Fibroblast of villous mesenchyme (primary cell): ENCODE measurements at regions not wholly inside any gene's neighbourhood (a gene's known extent, or its start where the extent isn't known, plus 50 kb on each side); places are given as distances from the start of the nearest gene placed in this dataset.

Experiments
- DNase-seq: peaks from one replicate; pipeline ENCODE4 v3.0.0-alpha.2; 2010; ENCODE audit warnings: low read depth
- H3K4me3 ChIP-seq: 2 replicates; pipeline ENCODE4 v1.5.1; 2011; ENCODE audit warnings: low read depth, mild to moderate bottlenecking, low read length
- TF ChIP-seq, protein P1 (sequence below): IDR thresholded peaks from 2 replicates; pipeline ENCODE4 v1.5.1; 2012; ENCODE audit warnings: low read depth, mild to moderate bottlenecking, low read length; ENCODE audit not compliant: insufficient read depth

DNA sequence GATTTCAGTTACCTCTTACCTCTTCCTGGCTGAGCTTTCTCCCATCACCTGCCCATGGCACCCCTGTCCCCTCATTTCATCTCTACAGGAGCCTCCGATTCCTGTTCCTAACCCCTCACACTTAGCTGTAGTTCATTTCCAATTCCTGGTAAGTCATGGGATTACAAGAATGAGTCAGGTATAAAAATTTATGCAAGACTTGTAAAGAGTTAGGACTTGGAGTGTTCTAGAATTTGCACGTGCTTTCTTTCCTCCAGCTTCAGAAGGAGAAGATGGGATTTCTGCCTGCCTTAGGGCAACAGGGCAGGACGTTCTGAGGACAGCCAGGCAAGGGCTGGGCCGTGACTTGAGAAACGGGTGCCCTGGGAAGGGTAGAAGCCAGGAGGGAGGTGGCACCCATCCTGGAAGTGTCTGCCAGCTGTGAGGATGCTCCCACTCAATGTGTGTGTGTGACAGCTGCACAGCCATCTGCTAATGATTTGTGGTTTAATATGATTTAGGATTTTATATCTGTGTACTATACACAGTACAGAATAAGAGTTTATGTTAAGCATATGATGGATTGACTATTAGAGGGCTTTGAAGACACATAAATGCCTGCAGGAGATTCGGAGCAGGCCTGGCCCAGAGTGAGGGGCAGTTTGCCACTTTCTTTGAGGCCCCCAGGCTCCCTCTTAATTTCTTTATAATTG lies 81.5 kb upstream of the VIPR2 start:
- no peak overlapping the region for H3K4me3 ChIP-seq
- TF ChIP-seq, protein P1, sequence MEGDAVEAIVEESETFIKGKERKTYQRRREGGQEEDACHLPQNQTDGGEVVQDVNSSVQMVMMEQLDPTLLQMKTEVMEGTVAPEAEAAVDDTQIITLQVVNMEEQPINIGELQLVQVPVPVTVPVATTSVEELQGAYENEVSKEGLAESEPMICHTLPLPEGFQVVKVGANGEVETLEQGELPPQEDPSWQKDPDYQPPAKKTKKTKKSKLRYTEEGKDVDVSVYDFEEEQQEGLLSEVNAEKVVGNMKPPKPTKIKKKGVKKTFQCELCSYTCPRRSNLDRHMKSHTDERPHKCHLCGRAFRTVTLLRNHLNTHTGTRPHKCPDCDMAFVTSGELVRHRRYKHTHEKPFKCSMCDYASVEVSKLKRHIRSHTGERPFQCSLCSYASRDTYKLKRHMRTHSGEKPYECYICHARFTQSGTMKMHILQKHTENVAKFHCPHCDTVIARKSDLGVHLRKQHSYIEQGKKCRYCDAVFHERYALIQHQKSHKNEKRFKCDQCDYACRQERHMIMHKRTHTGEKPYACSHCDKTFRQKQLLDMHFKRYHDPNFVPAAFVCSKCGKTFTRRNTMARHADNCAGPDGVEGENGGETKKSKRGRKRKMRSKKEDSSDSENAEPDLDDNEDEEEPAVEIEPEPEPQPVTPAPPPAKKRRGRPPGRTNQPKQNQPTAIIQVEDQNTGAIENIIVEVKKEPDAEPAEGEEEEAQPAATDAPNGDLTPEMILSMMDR: no peak
- DNase-seq: no peak

DNA sequence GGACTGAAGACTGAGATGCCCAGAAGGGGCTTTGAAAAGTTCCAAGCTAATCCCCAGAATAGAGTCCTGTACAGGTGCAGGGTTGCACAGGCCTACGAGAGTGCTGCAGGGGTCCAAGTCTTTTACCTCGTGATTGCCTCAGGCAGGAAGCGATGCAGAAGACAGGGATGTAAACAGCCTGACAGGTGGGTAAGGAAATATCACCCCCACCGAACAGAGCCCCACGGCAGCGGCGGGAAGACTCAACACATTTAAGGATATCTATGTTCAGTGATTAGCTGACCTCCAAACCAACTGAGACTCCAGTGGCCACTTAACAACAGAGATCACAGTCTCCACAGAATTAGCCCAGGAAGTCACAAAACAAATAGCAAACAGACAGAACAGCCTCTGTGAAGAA lies 73.9 kb upstream of the VIPR2 start:
- TF ChIP-seq, protein P1: no peak
- no peak overlapping the region for H3K4me3 ChIP-seq
- no peak for DNase-seq

DNA sequence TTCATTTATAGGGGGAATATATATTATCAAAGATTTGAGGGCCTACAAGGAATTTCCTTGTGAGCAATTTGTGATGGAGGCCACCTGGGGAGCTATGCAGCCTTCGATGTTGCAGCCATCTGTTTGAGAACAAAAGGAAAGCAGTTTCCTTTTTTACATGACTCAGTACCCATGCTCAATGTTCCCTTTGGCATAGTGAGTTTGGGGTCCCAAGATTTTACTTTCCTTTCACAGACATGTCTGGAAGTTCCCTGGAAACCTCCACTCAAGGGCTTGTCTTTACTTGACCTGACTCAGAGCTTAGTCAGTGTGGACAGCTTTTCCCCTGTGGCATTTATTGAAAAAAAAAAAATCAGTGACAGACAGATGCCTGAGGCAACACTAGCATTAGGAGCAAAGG lies 73.5 kb upstream of the VIPR2 start:
- no peak overlapping the region for H3K4me3 ChIP-seq
- no peak for DNase-seq
- TF ChIP-seq, protein P1: no peak

DNA sequence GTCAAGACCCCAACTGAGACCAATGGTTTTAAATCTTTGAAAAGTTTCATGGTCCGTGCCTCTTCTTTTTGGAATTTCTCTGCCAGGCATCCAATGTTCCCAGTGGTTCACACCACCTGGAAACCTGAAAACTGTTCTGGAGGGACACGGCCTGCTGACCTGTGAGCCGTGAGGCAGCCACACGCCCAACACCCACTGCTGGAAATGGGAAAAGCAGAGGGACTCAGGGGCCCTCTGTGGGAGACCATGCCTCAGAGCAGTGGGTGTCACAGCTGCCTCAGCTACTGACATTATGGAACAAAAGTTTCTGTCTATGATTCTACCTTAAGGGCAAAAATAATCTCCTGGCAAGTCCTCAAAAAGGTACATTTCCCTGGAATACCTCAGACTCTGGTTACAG lies 70.4 kb upstream of the VIPR2 start:
- H3K4me3 ChIP-seq: no peak overlapping the region
- TF ChIP-seq, protein P1: no peak
- no peak for DNase-seq

DNA sequence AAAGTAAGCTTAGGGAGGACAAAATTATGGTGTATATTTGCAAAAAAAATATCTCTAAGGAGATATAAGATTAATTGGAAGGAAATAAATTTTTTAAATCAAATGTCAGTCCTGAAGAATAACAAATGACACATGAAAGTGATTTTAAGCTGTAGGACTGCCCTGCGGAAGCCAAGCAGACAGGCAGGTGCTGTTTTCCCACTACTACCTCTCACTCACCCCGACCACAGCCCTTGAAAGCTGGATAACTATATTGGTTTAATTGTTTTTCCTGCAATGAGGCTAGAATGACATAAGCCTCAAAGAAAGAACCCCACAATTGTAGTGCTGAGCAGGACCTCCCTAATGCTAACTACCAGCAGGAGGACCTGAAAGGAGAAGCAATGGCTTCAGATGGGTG lies 68.6 kb upstream of the VIPR2 start:
- TF ChIP-seq, protein P1: no peak
- no peak overlapping the region for H3K4me3 ChIP-seq
- no peak for DNase-seq

DNA sequence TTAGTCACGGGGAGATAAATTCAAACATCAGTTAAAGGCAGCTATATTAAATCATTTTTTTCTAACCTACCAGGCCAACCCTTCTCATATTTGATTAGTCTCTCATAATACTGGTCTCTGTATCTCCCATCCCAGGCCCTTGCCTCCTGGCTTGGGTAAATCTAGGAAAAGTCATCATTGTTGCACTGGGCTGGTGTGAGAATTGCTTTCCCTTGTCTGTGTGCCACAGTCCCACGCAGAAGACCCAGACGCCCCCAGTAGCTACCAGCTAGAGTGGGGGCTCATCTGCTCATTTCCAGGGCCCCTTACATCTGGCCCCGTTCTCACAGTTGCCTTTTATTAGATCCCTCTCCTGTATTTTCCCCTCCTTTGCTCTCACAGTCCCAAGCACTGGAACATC lies 67.6 kb upstream of the VIPR2 start:
- no peak overlapping the region for H3K4me3 ChIP-seq
- DNase-seq: no peak
- TF ChIP-seq, protein P1: no peak
